Ecto neural progenitor cell (in vitro differentiated cells): ENCODE measurements at regions not wholly inside any gene's neighbourhood (a gene's known extent, or its start where the extent isn't known, plus 50 kb on each side); places are given as distances from the start of the nearest gene placed in this dataset.

Experiments
- DNase-seq: peaks from one replicate; pipeline ENCODE4 v3.0.0-alpha.2; 2018; ENCODE audit warnings: low spot score

GRCh38 chr20:39298571-39299506 lies 336.7 kb downstream of the DHX35 start:
- DNase-seq = no peak

- no peak for DNase-seq
Observed at GRCh38 chr20:39298121-39298520, 336.0 kb downstream of the DHX35 start.

- no peak for DNase-seq
Observed at GRCh38 chr20:39295301-39295700, 333.2 kb downstream of the DHX35 start.

DNA sequence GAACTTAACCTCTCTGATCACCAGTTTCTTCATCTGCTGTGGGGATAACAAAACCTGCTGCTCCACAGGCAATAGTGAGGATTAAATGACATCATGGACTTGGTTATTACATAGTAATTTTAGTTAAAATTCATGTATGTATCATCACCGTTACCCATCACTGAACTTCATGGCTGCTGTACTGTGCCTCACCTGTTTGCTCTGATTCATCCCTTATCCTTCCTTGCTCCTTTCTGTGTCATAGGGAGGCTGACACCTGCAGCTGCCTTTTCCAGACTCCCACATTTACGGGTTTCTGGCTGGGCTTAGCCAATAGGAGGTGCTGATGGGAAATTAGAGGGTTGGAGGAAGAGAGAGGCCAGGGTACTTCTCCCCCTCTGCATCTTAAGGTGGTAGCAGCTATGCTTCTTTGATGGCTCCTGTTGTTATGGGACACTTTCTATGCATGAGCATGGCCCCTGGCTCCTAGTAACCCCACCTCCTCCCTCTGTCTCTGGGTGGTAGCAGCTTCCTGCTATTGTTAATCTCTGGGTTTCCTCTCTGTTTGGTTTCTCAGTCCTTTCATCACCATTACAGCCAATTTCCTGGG lies 332.1 kb downstream of the DHX35 start:
- no peak for DNase-seq

DNA sequence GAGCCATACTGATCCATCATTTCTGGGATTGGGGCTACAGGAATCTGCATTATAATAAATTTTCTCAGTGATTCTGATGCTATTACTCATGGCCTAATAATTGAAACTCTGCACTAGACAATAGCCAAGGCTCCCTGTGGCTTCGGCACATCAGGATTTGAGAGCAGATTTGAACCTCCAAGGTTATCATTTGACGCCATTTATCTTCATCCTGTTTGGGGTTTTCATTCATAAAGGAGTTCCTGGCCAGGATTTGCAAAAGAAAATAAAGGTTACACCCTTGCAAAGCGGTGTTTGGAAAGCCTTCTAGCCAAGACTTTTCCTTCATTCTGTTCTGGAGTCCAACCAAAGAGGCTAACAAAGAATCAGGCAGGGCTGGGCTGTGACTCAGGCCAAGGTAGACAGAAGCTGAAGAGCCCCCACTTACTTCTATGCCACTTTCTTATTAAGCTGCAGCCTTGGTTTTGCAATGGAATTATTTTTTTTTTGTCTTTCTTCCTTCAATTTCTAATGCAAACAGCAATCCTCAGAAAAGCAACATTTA lies 330.1 kb downstream of the DHX35 start:
- no peak for DNase-seq

GRCh38 chr20:39291301-39291700 lies 329.2 kb downstream of the DHX35 start:
- no peak for DNase-seq

- no peak for DNase-seq
Observed at GRCh38 chr20:39290575-39290974, 328.4 kb downstream of the DHX35 start.

- no peak for DNase-seq
Observed at GRCh38 chr20:39289831-39290230, 327.7 kb downstream of the DHX35 start.

- no peak for DNase-seq
Observed at GRCh38 chr20:39289316-39289715, 327.2 kb downstream of the DHX35 start.

GRCh38 chr20:39283464-39283863 lies 321.3 kb downstream of the DHX35 start:
- no peak for DNase-seq

GRCh38 chr20:39282619-39283092 lies 320.5 kb downstream of the DHX35 start:
- no peak for DNase-seq

DNA sequence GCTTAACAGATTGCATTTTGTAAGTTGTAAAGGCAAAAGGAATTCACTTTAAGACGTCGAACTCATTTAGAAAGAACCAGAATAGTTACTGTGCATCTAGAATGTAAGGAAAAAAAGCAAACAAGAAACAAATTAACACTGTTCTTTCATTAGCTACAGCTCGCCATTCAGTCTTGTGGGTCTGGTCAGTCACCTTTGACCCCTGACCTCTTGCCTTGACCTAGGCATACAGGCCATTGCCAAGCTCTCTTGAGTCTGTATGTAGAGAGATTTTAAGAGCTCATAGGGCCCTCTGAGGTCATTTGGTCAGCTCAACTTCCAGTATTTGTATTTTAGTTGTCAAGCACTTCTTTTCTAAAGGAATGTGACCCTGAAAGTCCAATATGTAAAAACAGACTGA lies 318.7 kb downstream of the DHX35 start:
- no peak for DNase-seq

DNA sequence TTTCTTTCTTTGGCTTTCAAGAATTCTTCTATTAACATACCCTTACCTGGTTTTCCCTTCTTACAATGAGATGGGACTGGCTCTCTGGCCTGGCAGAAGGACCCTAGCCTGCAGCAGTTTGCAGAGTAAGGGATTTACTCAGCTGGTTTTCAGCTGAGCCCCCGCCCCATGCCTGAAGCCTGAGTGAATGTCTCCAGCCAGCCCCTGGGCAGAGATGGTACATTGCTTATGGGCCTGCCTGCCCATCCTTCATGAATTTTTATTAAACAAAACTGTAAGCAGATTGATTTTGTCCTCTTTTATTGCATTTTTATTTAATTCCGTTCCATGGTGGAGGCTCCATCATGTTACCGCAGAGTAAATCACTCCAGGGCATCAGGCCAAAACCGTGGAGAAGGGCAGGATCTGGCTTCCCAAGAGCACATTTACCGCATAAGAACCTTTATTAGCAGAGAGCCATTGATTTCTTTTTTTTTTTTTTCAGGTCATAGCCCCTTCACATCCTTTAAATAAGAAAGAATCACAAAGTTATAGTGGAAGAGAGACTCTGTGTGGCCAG lies 316.2 kb downstream of the DHX35 start:
- DNase-seq = no peak

DNA sequence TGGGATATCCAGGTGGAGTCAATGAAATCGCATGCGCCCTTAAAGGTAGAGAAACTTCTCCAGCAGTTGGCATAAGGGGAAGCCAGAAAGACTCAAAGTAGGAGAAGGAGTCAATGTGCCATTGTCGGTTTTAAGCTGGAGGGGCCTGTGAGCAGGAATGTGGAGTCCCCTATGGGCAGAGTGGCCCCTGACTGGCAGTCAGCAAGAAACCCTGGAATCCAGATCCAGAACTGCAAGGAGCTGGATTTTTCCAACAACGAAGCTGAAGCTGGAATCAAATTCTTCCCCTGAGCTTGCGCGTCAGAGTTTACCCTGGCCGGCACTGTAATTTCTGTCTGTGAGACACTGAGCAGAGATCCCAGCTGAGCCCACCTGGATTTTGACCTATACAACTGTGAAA lies 315.0 kb downstream of the DHX35 start:
- no peak for DNase-seq

DNA sequence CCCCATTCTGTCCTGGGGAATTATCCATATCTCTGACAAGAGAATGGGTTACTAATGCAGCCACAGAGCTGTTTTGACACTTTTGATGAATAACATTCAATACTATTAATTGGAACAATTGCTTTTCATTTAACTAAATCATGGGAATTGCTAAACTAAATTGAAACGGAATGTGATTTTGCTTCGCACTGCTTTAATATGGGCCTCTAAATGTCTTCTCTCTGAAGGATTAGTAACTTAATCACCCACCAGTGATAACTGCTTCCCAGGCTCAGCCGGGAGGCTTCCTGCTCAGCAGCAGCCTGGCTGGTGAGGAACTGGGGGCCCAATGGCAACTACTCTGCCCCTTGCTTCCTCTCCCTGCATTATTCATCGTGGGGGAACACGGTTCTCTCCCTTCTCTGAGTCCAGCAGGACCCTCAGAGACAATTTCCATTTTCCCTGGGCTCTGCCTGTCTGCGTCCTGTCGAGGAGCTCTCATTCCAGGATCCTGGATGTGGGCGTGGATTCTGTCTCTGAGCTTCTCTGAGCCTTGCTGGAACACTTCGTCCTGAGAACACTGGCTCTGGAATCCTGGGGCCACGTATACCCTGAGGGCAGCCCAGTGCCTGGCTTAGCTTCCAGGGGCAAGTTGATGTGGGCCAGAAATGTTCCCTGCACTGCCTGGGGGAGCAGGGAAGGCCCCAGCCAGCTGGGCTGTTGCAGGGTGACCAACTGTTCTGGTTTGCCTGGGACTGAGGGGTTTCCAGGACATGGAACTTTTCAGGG lies 308.9 kb downstream of the DHX35 start:
- DNase-seq = no peak

DNA sequence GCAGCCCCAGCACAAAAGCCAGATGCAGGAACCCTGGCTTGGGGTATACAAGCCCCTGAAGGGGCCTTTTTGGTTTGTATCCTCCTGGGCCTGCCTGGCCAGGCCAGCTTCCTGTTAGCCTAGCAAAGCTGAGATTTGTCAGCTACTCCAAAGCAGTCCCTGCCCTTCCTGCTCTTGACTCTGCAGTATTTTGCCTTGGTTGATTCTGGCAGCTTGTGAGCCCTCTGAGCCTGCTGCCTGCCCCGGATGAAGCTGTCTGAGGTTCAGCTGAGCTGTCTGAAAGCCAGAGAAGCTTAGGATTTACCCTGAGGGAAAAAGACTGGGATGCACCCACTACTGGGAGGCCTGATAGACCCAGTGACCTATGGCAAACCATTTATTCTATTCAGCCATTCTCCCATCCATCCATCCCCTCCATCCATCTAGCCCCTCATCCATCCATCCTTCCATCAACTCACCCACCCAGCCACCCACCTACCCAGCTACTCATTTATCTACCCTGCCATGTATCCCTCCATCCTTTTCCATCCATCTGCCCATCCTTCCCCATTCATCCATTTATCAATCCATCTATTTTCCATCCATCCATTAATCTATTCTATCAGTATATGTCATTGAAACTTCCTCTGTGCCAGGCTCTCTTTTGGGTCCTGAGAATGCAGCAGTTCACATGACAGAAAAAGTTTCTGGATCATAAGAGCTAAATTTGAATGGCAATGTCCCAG lies 307.5 kb downstream of the DHX35 start:
- no peak for DNase-seq

- peak; percentile 84 for DNase-seq
Observed at GRCh38 chr20:39268981-39269461, 306.9 kb downstream of the DHX35 start.

- DNase-seq = peak; percentile 52
Observed at GRCh38 chr20:39268491-39268951, 306.4 kb downstream of the DHX35 start.

DNA sequence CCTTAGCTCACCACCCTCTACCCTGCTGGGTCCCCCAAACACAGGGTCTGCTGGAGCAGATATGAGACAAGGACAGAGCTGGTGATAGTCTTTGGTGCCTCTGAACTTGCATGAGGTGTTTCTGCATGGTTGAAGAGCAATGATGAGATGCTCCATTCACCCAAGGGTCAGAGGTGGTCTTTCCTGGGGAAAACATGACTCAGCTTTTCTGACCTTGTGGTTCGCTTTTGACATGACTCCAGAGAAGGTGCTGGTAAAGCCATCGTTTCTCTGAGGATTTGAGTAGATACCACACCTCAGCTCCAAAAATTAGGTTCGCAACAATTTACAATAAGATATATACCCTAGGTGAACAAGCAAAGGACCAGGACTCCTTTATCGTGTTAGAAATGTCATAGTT lies 304.8 kb downstream of the DHX35 start:
- DNase-seq = no peak

DNA sequence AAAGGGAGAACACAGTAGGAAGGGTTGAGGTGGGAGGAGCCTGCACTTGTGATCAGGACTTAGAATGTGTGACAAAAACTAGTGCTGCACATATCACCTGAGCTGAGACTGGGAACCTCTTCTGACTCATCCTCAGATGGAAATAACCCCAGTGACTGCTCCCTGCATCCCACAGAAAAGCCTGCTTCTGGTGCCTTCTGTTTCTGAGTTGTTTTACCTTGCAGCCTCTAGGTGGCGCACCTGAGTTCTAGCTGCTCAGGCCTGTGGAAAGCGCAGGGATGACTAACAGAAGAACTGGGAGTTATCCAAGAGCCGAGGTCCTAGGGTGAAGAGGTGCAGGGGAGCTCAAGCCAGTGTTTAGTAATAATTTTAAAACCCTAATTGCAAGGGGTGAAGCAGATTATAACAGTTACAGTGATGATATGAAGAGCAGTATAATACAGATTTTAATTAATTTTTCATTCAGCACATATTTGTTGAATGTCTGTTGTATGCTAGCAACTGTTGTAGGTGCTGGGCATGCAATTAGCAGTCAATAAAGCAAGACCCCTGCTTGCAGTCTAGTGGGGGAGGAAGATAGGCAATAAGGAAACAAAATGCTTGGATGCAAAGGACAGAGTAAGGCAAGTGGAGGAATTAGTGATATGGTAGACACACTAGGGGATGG lies 302.5 kb downstream of the DHX35 start:
- DNase-seq = peak; percentile 71

DNA sequence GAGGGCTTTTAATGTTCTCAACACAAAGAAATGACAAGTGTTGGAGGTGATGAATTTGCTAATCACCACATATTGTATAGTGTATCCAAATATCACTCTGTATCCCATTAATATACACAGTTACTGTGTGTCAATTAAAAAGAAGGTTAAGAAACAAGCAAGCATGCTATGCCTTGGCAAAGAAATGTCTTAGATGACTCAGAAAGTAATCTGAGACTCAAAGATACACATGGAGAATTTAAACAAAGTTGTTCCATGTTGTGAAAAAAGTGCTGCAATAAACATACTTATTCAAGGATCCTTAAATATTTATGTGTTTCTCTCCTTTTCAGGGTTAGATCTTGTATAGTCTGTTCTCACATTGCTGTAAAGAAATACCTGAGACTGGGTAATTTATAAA lies 300.9 kb downstream of the DHX35 start:
- DNase-seq = no peak
